Vagina (tissue), 2 donors: ENCODE measurements at regions not wholly inside any gene's neighbourhood (a gene's known extent, or its start where the extent isn't known, plus 50 kb on each side); places are given as distances from the start of the nearest gene placed in this dataset.

Experiments
- DNase-seq, 2 donors: peaks; one replicate each; pipeline ENCODE4 v3.0.0-alpha.2; 2017; ENCODE audit errors: extremely low spot score in 2 of 2
- H3K27ac ChIP-seq: fragments of 200-600 bp; sonication (generic); one replicate; pipeline ENCODE4 v1.5.1; 2019
- H3K27me3 ChIP-seq: fragments of 200-600 bp; sonication (generic); one replicate; pipeline ENCODE4 v1.5.1; 2019
- H3K36me3 ChIP-seq, 2 donors: fragments of 200-600 bp; sonication (generic); one replicate each; pipeline ENCODE4 v1.5.1; 2017 to 2019
- H3K4me1 ChIP-seq: fragments of 200-600 bp; sonication (generic); one replicate; pipeline ENCODE4 v1.5.1; 2019
- H3K4me3 ChIP-seq, 2 donors: fragments of 200-600 bp; sonication (generic); 1 replicate in 1 of 2; 2 replicates in 1 of 2; pipeline ENCODE4 v1.5.1; 2016 to 2019
- H3K9me3 ChIP-seq: fragments of 200-600 bp; sonication (generic); one replicate; pipeline ENCODE4 v1.5.1; 2019
- CTCF ChIP-seq, 3 experiments: fragments of 450-650 bp in 2 of 3; fragments of 200-600 bp in 1 of 3; sonication (generic) in 1 of 3; IDR thresholded peaks; one replicate each; pipeline ENCODE4 v1.5.1; 2017 to 2019; ENCODE audit warnings: antibody characterized with exemption in 3 of 3, mild to moderate bottlenecking in 2 of 3, moderate library complexity in 2 of 3
- POLR2A ChIP-seq, 2 donors: fragments of 450-650 bp; IDR thresholded peaks; one replicate each; pipeline ENCODE4 v1.6.1; 2017; ENCODE audit warnings: antibody characterized with exemption in 2 of 2, mild to moderate bottlenecking in 2 of 2, moderate library complexity in 2 of 2
- POLR2AphosphoS5 ChIP-seq, 2 donors: sonication (generic); formaldehyde crosslinking; IDR thresholded peaks; one replicate each; pipeline ENCODE4 v1.9.0; 2017; ENCODE audit warnings: antibody characterized with exemption in 2 of 2, mild to moderate bottlenecking in 2 of 2, low read depth in 1 of 2; ENCODE audit not compliant: insufficient read depth in 1 of 2
- intact Hi-C: fragments of 100-400 bp; cut with DNase I; formaldehyde crosslinking; loops from one replicate; pipeline ENCODE4 v1.15.1; 2023

- intact Hi-C loops = no loop called here
- no peak for DNase-seq
- Histone ChIP-seq H3K4me3 (no peak overlapping the region), H3K4me1 (no peaks in the 10 kb centered on the region), H3K36me3 (no peaks in the 10 kb centered on the region), H3K27me3 (no peaks in the 10 kb centered on the region), H3K27ac (no peak overlapping the region), H3K9me3 (no peaks in the 10 kb centered on the region)
- TF ChIP-seq POLR2A (IDR thresholded peaks at IDR 0.05) = no peak
- TF ChIP-seq POLR2AphosphoS5 (IDR thresholded peaks at IDR 0.05; ENCODE audit: insufficient read depth in 1 of 2, low read depth in 1 of 2) = no peak
- no peak for TF ChIP-seq CTCF (IDR thresholded peaks at IDR 0.05)
These were observed 375.6 kb downstream of the COG6 start for GRCh38 chr13:40031031-40031430.

- TF ChIP-seq CTCF (IDR thresholded peaks at IDR 0.05) = no peak
- TF ChIP-seq POLR2A (IDR thresholded peaks at IDR 0.05) = no peak
These were observed 383.6 kb downstream of the COG6 start for GRCh38 chr13:40039061-40039460.

GRCh38 chr13:40042991-40043390 is 387.5 kb downstream of the COG6 start:
- H3K27me3 ChIP-seq = no peaks in the 10 kb centered on the region
- no peak overlapping the region for H3K27ac ChIP-seq
- no peak overlapping the region for H3K4me3 ChIP-seq
- H3K4me1 ChIP-seq = no peaks in the 10 kb centered on the region
- no peaks in the 10 kb centered on the region for H3K9me3 ChIP-seq
- H3K36me3 ChIP-seq = no peaks in the 10 kb centered on the region
- TF ChIP-seq CTCF (IDR thresholded peaks at IDR 0.05) (no peak), POLR2A (IDR thresholded peaks at IDR 0.05) (no peak), POLR2AphosphoS5 (IDR thresholded peaks at IDR 0.05; ENCODE audit: insufficient read depth in 1 of 2, low read depth in 1 of 2) (no peak)
- intact Hi-C loops = no loop called here
- DNase-seq = no peak

More at GRCh38 chr13:40039061-40039460, 383.6 kb downstream of the COG6 start:
- Histone ChIP-seq H3K4me1 (no peaks in the 10 kb centered on the region), H3K36me3 (no peaks in the 10 kb centered on the region), H3K9me3 (no peaks in the 10 kb centered on the region), H3K27ac (no peak overlapping the region), H3K4me3 (no peak overlapping the region), H3K27me3 (no peaks in the 10 kb centered on the region)
- intact Hi-C loops = no loop called here
- no peak for DNase-seq

GRCh38 chr13:40043764-40044163 is 388.3 kb downstream of the COG6 start:
- H3K27me3 ChIP-seq = no peaks in the 10 kb centered on the region
- TF ChIP-seq POLR2A (IDR thresholded peaks at IDR 0.05) (no peak), POLR2AphosphoS5 (IDR thresholded peaks at IDR 0.05; ENCODE audit: insufficient read depth in 1 of 2, low read depth in 1 of 2) (no peak), CTCF (IDR thresholded peaks at IDR 0.05) (no peak)
- DNase-seq = no peak
- intact Hi-C loops = no loop called here
- no peaks in the 10 kb centered on the region for H3K36me3 ChIP-seq
- H3K4me3 ChIP-seq = no peak overlapping the region
- no peaks in the 10 kb centered on the region for H3K4me1 ChIP-seq
- no peaks in the 10 kb centered on the region for H3K9me3 ChIP-seq
- no peak overlapping the region for H3K27ac ChIP-seq

GRCh38 chr13:40047322-40047771 is 391.9 kb downstream of the COG6 start:
- intact Hi-C loops = no loop called here
- Histone ChIP-seq H3K9me3 (no peaks in the 10 kb centered on the region), H3K4me3 (no peak overlapping the region), H3K4me1 (no peaks in the 10 kb centered on the region), H3K27ac (no peak overlapping the region), H3K27me3 (no peaks in the 10 kb centered on the region), H3K36me3 (no peaks in the 10 kb centered on the region)
- TF ChIP-seq POLR2A (IDR thresholded peaks at IDR 0.05) (no peak), CTCF (IDR thresholded peaks at IDR 0.05) (no peak), POLR2AphosphoS5 (IDR thresholded peaks at IDR 0.05; ENCODE audit: insufficient read depth in 1 of 2, low read depth in 1 of 2) (no peak)
- no peak for DNase-seq
